Thymus (tissue), 11 donors: ENCODE measurements at regions not wholly inside any gene's neighbourhood (a gene's known extent, or its start where the extent isn't known, plus 50 kb on each side); places are given as distances from the start of the nearest gene placed in this dataset.
A peak's percentile ranks its signal among the peaks of the same experiment; 100 is the strongest.

Source experiments
- DNase-seq, 9 donors: peaks; one replicate each; pipeline ENCODE4 v3.0.0-alpha.2; 2013; ENCODE audit warnings: low spot score in 9 of 9, low read depth in 6 of 9, missing footprints in 1 of 9
- H3K27ac ChIP-seq, 2 donors: one replicate each; pipeline ENCODE4 v1.5.1; 2013; ENCODE audit warnings: control low read depth in 1 of 2, low read depth in 1 of 2, low read length in 1 of 2, mild to moderate bottlenecking in 1 of 2, moderate library complexity in 1 of 2
- H3K27me3 ChIP-seq, 2 donors: one replicate each; pipeline ENCODE4 v1.5.1; 2013; ENCODE audit warnings: low read length in 1 of 2; ENCODE audit not compliant: control insufficient read depth in 2 of 2, insufficient read depth in 1 of 2
- H3K36me3 ChIP-seq, 2 donors: one replicate each; pipeline ENCODE4 v1.5.1; 2013; ENCODE audit warnings: low read length in 1 of 2, mild to moderate bottlenecking in 1 of 2, moderate library complexity in 1 of 2; ENCODE audit not compliant: control insufficient read depth in 2 of 2, insufficient read depth in 2 of 2
- H3K4me1 ChIP-seq, 2 donors: one replicate each; pipeline ENCODE4 v1.5.1; 2013; ENCODE audit warnings: low read length in 2 of 2; ENCODE audit not compliant: control insufficient read depth in 2 of 2, insufficient read depth in 2 of 2
- H3K4me3 ChIP-seq, 2 donors: one replicate each; pipeline ENCODE4 v1.5.1; 2013; ENCODE audit warnings: low read length in 2 of 2, control low read depth in 1 of 2, mild to moderate bottlenecking in 1 of 2
- H3K9me3 ChIP-seq, 2 donors: one replicate each; pipeline ENCODE4 v1.5.1; 2013; ENCODE audit warnings: low read length in 1 of 2, mild to moderate bottlenecking in 1 of 2; ENCODE audit not compliant: control insufficient read depth in 2 of 2, insufficient read depth in 1 of 2
- WGBS: extraction: QIAGEN DNeasy Blood & Tissue Kit; methylation state at CpG from one replicate; pipeline ENCODE4 v1.1.7; 2013; 5-methylcytosine and 5-hydroxymethylcytosine counted together
- donor health status: healthy.

DNA sequence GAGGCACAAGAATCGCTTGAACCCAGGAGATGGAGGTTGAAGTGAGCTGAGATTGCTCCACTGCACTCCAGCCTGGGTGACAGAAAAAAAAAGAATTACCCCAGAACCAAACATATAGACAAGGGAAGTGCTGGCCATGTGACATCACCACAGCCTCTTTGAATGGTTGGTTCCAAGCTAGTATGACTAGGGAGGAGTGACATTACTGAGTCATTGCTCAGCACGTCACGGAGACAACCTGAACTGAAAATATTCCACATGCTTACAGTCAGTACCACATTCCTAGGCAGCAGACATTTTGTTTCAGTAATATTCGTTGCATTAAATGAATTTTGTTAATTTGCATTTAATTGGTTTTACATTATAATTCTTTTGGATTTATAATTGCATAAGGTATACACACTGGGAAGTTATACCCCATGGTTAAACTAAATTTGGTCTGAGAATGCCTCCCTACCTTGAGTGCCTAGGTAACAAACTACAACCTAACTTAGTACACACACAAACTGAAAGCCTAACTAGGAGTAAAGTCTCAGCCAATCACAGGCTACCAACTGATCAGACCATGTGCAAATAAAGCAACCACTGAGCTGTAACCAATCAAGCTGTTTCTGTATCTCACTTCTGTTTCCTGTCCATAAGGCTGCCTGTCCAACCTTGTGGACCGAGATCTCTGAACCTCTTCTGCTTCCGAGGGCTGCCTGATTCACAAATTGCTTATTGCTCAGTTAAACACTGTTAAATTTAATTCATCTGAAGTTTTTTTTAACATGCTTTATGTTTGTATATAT, 164.4 kb downstream of the CAND1 start:
- DNase-seq: no peak
- Histone ChIP-seq H3K9me3 (no peaks in the 10 kb centered on the region), H3K36me3 (no peaks in the 10 kb centered on the region), H3K4me1 (no peaks in the 10 kb centered on the region), H3K27ac (no peak overlapping the region), H3K27me3 (no peaks in the 10 kb centered on the region), H3K4me3 (no peak overlapping the region)
- WGBS: 95% methylated on average over 6 of the region's 6 CpGs

- Histone ChIP-seq H3K9me3 (no peaks in the 10 kb centered on the region), H3K27ac (peak overlapping the region in 1 of 2 donors; percentile 23), H3K4me3 (no peak overlapping the region), H3K36me3 (no peaks in the 10 kb centered on the region), H3K4me1 (no peaks in the 10 kb centered on the region), H3K27me3 (no peaks in the 10 kb centered on the region)
- WGBS: 94% methylated on average over 3 of the region's 3 CpGs
- no peak for DNase-seq
Observed at GRCh38 chr12:67434671-67435370, 165.7 kb downstream of the CAND1 start.

DNA sequence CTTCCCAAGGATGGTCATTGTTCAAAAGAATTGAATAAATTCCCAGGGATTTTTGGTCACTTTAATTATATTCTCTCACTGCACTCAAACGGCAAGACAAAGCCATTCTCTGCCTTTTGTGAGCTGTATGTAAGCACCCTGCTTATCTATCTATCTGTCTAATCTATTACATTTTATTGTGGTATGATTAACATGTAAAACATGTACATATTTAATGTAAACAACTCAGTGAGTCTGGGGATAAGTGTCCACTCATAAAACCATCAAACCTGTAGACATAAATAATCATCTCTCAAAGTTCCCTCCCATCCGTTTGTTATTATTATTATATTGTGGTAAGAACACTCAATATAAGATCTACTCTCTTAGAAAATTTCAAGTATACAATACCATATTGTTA, 167.1 kb downstream of the CAND1 start:
- DNase-seq: no peak
- Histone ChIP-seq H3K4me3 (no peak overlapping the region), H3K9me3 (no peaks in the 10 kb centered on the region), H3K36me3 (no peaks in the 10 kb centered on the region), H3K4me1 (no peaks in the 10 kb centered on the region), H3K27me3 (no peaks in the 10 kb centered on the region), H3K27ac (no peak overlapping the region)
- WGBS: 92% methylated on average over 2 of the region's 2 CpGs

DNA sequence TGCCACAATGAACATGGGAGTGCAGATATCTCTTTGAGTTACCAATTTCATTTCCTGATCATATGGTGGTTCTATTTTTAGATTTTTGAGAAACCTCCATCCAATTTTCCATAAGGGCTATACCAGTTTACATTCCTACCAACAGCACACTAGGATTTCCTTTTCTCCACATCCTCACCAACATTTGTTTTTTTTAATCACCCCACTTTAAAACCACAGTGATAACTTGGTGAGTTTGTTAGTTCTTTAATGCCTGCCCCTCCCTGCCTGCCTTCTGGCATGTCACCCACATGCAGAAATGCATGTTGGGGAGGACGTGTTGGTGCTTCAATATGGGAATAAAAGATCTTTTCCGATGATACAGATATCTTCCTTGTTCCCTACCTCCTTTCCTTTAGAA, 167.9 kb downstream of the CAND1 start:
- no peak overlapping the region for H3K4me3 ChIP-seq
- H3K9me3 ChIP-seq: no peaks in the 10 kb centered on the region
- H3K36me3 ChIP-seq: no peaks in the 10 kb centered on the region
- H3K4me1 ChIP-seq: peaks cover 0 to 3% of the 10 kb centered on the region in 2 donors
- no peaks in the 10 kb centered on the region for H3K27me3 ChIP-seq
- H3K27ac ChIP-seq: no peak overlapping the region
- 70% methylated on average over 2 of the region's 2 CpGs for WGBS
- no peak for DNase-seq

- no peaks in the 10 kb centered on the region for H3K36me3 ChIP-seq
- H3K4me3 ChIP-seq: no peak overlapping the region
- peaks cover 0 to 9% of the 10 kb centered on the region in 2 donors for H3K4me1 ChIP-seq
- no peaks in the 10 kb centered on the region for H3K9me3 ChIP-seq
- no peak for DNase-seq
- no peak overlapping the region for H3K27ac ChIP-seq
- H3K27me3 ChIP-seq: no peaks in the 10 kb centered on the region
- WGBS: 97% methylated on average over 3 of the region's 3 CpGs
Observed at GRCh38 chr12:67439611-67440010, 170.5 kb downstream of the CAND1 start.

DNA sequence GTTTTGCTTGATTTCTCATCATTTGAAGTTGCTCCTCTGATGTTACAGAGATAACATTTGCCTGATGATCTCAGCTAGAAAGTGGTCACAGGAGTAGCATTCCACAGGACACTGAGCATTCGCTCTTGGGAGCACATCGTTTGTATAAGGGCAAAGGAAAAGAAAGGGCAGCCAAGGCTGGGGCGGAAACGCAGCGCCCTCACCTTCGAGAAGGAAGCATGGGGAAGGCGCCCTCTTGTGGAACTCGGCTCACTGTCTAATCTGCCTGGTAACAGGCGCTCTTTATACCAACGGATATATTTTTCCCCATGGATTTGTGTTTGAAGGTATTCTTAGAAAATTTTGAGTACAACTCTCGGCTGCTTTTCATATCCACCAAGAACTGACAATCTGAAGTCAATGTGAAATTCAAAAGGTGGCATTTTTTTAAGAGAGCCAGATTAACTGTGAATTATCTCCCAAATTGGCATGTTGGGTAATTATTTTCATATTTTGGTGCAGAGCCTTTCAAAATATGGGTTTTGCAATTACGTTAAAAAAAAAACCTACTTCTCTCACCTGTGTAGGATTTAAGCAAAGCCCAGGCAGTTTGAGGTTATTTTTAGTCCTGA, 172.7 kb downstream of the CAND1 start:
- Histone ChIP-seq H3K27me3 (no peaks in the 10 kb centered on the region), H3K4me3 (no peak overlapping the region), H3K36me3 (no peaks in the 10 kb centered on the region), H3K4me1 (peaks cover 0 to 9% of the 10 kb centered on the region in 2 donors), H3K27ac (no peak overlapping the region), H3K9me3 (no peaks in the 10 kb centered on the region)
- DNase-seq: peak; percentile 52 to 90 (median 73)
- WGBS: 29% methylated on average over 12 of the region's 12 CpGs

GRCh38 chr12:67442347-67442841, 173.2 kb downstream of the CAND1 start:
- Histone ChIP-seq H3K36me3 (no peaks in the 10 kb centered on the region), H3K9me3 (no peaks in the 10 kb centered on the region), H3K4me3 (no peak overlapping the region), H3K27ac (no peak overlapping the region), H3K27me3 (no peaks in the 10 kb centered on the region), H3K4me1 (peaks cover 0 to 9% of the 10 kb centered on the region in 2 donors)
- DNase-seq: no peak
- WGBS: 59% methylated on average over 11 of the region's 11 CpGs

GRCh38 chr12:67442896-67443295, 173.7 kb downstream of the CAND1 start:
- Histone ChIP-seq H3K9me3 (no peaks in the 10 kb centered on the region), H3K27ac (no peak overlapping the region), H3K27me3 (no peaks in the 10 kb centered on the region), H3K4me1 (peaks cover 0 to 9% of the 10 kb centered on the region in 2 donors), H3K4me3 (no peak overlapping the region), H3K36me3 (no peaks in the 10 kb centered on the region)
- 93% methylated on average over 8 of the region's 8 CpGs for WGBS
- DNase-seq: no peak

DNA sequence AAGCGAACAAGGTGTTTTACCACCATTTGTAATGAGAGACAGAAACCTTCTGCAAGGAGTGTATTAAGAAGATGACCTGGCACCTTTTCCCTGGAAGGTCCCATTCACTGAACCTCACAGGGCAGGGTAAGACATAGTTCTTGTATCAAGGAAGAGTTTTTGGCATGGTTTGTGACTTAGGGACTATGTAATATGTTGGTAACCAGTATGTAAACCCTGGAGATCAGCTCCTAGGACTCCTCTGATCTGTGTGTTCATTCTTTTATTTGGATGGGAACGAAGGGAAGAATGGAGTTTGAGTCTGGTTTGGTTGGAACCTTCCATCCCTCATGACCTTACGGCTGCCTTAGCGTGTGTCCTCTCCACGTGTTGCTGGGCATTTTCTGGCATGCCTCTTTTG, 175.4 kb downstream of the CAND1 start:
- Histone ChIP-seq H3K27me3 (no peaks in the 10 kb centered on the region), H3K36me3 (no peaks in the 10 kb centered on the region), H3K4me1 (peaks cover under 1 to 9% of the 10 kb centered on the region in 2 donors), H3K4me3 (no peak overlapping the region), H3K9me3 (no peaks in the 10 kb centered on the region), H3K27ac (no peak overlapping the region)
- 87% methylated on average over 5 of the region's 5 CpGs for WGBS
- no peak for DNase-seq
